NCI-H146 treated with DMSO at 0.1 percent for 48 hours (cell line): ENCODE measurements at regions not wholly inside any gene's neighbourhood (a gene's known extent, or its start where the extent isn't known, plus 50 kb on each side); places are given as distances from the start of the nearest gene placed in this dataset.
"Not testable (repeated sequence)": the region's sequence is repeated elsewhere in the genome, so short reads cannot be mapped to it uniquely, and the experiment has no call there.

Experiments
- DNase-seq: peaks from one replicate; lab custom pipeline; 2025; ENCODE audit not compliant: unreplicated experiment; lab: John Stamatoyannopoulos, UW

GRCh38 chr5:128791312-128791711 lies 174.0 kb upstream of the SLC27A6 start:
- no peak for DNase-seq

GRCh38 chr5:128796506-128796905 lies 168.8 kb upstream of the SLC27A6 start:
- DNase-seq = no peak

- no peak for DNase-seq
These were observed 166.4 kb upstream of the SLC27A6 start for GRCh38 chr5:128798871-128799270.

GRCh38 chr5:128799945-128800344 lies 165.3 kb upstream of the SLC27A6 start:
- DNase-seq = no peak

GRCh38 chr5:128800377-128800776 lies 164.9 kb upstream of the SLC27A6 start:
- DNase-seq = no peak

- no peak for DNase-seq
These were observed 151.8 kb upstream of the SLC27A6 start for GRCh38 chr5:128813317-128814070.

GRCh38 chr5:128815201-128815600 lies 150.1 kb upstream of the SLC27A6 start:
- no peak for DNase-seq

- DNase-seq = no peak
These were observed 139.5 kb upstream of the SLC27A6 start for GRCh38 chr5:128825826-128826225.

GRCh38 chr5:128826275-128826674 lies 139.0 kb upstream of the SLC27A6 start:
- DNase-seq = no peak

GRCh38 chr5:128836571-128836970 lies 128.7 kb upstream of the SLC27A6 start:
- no peak for DNase-seq

GRCh38 chr5:128838623-128839022 lies 126.7 kb upstream of the SLC27A6 start:
- DNase-seq = no peak

- no peak for DNase-seq
These were observed 123.0 kb upstream of the SLC27A6 start for GRCh38 chr5:128842241-128842640.

GRCh38 chr5:128844354-128844923 lies 120.8 kb upstream of the SLC27A6 start:
- DNase-seq = no peak

GRCh38 chr5:128850049-128850448 lies 115.2 kb upstream of the SLC27A6 start:
- no peak for DNase-seq

GRCh38 chr5:128854931-128855330 lies 110.4 kb upstream of the SLC27A6 start:
- no peak for DNase-seq

GRCh38 chr5:128857076-128857677 lies 108.1 kb upstream of the SLC27A6 start:
- DNase-seq = no peak

- DNase-seq = no peak
These were observed 106.3 kb upstream of the SLC27A6 start for GRCh38 chr5:128858995-128859394.

- not testable (repeated sequence) for DNase-seq
These were observed 104.1 kb upstream of the SLC27A6 start for GRCh38 chr5:128861155-128861554.

GRCh38 chr5:128869970-128870369 lies 95.3 kb upstream of the SLC27A6 start:
- DNase-seq = no peak

GRCh38 chr5:128870373-128870772 lies 94.9 kb upstream of the SLC27A6 start:
- DNase-seq = no peak

GRCh38 chr5:128870923-128871322 lies 94.4 kb upstream of the SLC27A6 start:
- no peak for DNase-seq
